ENCODE measurements at regions not wholly inside any gene's neighbourhood (a gene's known extent, or its start where the extent isn't known, plus 50 kb on each side); places are given as distances from the start of the nearest gene placed in this dataset.
A peak's percentile ranks its signal among the peaks of the same experiment; 100 is the strongest.
"Not testable (repeated sequence)": the region's sequence is repeated elsewhere in the genome, so short reads cannot be mapped to it uniquely, and the experiment has no call there.

- not testable (repeated sequence) for H3T11ph ChIP-seq (ENCODE audit: low read length); H3K4me1 ChIP-seq (ENCODE audit: insufficient read depth, low read length); H3K18ac ChIP-seq (ENCODE audit: insufficient read length, low read depth, low read length); H2BK12ac ChIP-seq (ENCODE audit: insufficient read length, low read depth, low read length); H4K20me1 ChIP-seq (ENCODE audit: control insufficient read depth, insufficient read depth, insufficient read length); H2BK120ac ChIP-seq (ENCODE audit: low read depth, low read length, poor library complexity, severe bottlenecking); H3K4me2 ChIP-seq (ENCODE audit: insufficient read depth, insufficient read length, low read length); H2AK5ac ChIP-seq (ENCODE audit: insufficient read length, low read length); H4K91ac ChIP-seq (ENCODE audit: insufficient read length, low read depth, low read length); H3K14ac ChIP-seq (ENCODE audit: insufficient read depth, low read length); H3K36me3 Mint-ChIP-seq (ENCODE audit: insufficient read depth in 1 of 3, low read depth in 3 of 3); H4K5ac ChIP-seq (ENCODE audit: insufficient read length, low read depth, low read length); H3K56ac ChIP-seq (ENCODE audit: insufficient read length, low read depth, low read length); H2BK20ac ChIP-seq (ENCODE audit: low read depth, low read length, poor library complexity, severe bottlenecking); H2AFZ ChIP-seq (ENCODE audit: low read length); H3K4me3 Mint-ChIP-seq; H3K79me1 ChIP-seq (ENCODE audit: insufficient read depth, low read depth, low read length, poor library complexity, severe bottlenecking); H4K8ac ChIP-seq (replicated peaks; ENCODE audit: insufficient read length, low read depth, low read length); H3K9ac ChIP-seq (ENCODE audit: extremely low read depth, insufficient read length, low read length); H3K23me2 ChIP-seq (ENCODE audit: insufficient read length, low read depth, low read length, poor library complexity, severe bottlenecking); H3K27me3 ChIP-seq (ENCODE audit: insufficient read depth, low read length); H3K27me3 Mint-ChIP-seq (ENCODE audit: low read depth); H3K4me1 Mint-ChIP-seq; H3K79me2 ChIP-seq (ENCODE audit: insufficient read depth, low read length); H2BK5ac ChIP-seq (ENCODE audit: insufficient read length, low read length); H3K4ac ChIP-seq (ENCODE audit: low read depth, low read length); H3K27ac Mint-ChIP-seq; DNase-seq; H2BK15ac ChIP-seq (ENCODE audit: low read depth, low read length); H3K23ac ChIP-seq (ENCODE audit: insufficient read length, low read depth, low read length); H3K9me3 Mint-ChIP-seq; H3K9me3 ChIP-seq (ENCODE audit: control insufficient read depth, low read depth, low read length); H3K27ac ChIP-seq (ENCODE audit: insufficient read length, low read depth, low read length)
- no CpG with 5 or more reads among the region's 7 CpGs for WGBS (ENCODE audit: extremely low coverage, insufficient read length, low lambda C conversion rate)
- peak; percentile 41; the same call in 2 of the 3 replicates for TF ChIP-seq CTCF (conservative IDR thresholded peaks at IDR 0.05)
Observed at GRCh38 chr7:55722874-55723620, 139.5 kb downstream of the SEPTIN14 start.

- WGBS (ENCODE audit: extremely low coverage, insufficient read length, low lambda C conversion rate), result no CpG with 5 or more reads among the region's 1 CpG
- not testable (repeated sequence) for H2BK120ac ChIP-seq (ENCODE audit: low read depth, low read length, poor library complexity, severe bottlenecking); H3K4me3 Mint-ChIP-seq; H3K23me2 ChIP-seq (ENCODE audit: insufficient read length, low read depth, low read length, poor library complexity, severe bottlenecking); H3K27me3 Mint-ChIP-seq (ENCODE audit: low read depth); H3K9ac ChIP-seq (ENCODE audit: extremely low read depth, insufficient read length, low read length); H3K79me2 ChIP-seq (ENCODE audit: insufficient read depth, low read length); H3K4me1 Mint-ChIP-seq; H3K27ac ChIP-seq (ENCODE audit: insufficient read length, low read depth, low read length); H3K4ac ChIP-seq (ENCODE audit: low read depth, low read length); H3K36me3 Mint-ChIP-seq (ENCODE audit: insufficient read depth in 1 of 3, low read depth in 3 of 3); H3K79me1 ChIP-seq (ENCODE audit: insufficient read depth, low read depth, low read length, poor library complexity, severe bottlenecking); DNase-seq; H3K23ac ChIP-seq (ENCODE audit: insufficient read length, low read depth, low read length); H3K9me3 ChIP-seq (ENCODE audit: control insufficient read depth, low read depth, low read length); H3T11ph ChIP-seq (ENCODE audit: low read length); H3K9me3 Mint-ChIP-seq; H2BK20ac ChIP-seq (ENCODE audit: low read depth, low read length, poor library complexity, severe bottlenecking); H3K4me1 ChIP-seq (ENCODE audit: insufficient read depth, low read length); H2BK12ac ChIP-seq (ENCODE audit: insufficient read length, low read depth, low read length); H4K5ac ChIP-seq (ENCODE audit: insufficient read length, low read depth, low read length); H4K20me1 ChIP-seq (ENCODE audit: control insufficient read depth, insufficient read depth, insufficient read length); H3K14ac ChIP-seq (ENCODE audit: insufficient read depth, low read length); H2BK5ac ChIP-seq (ENCODE audit: insufficient read length, low read length); H2AK5ac ChIP-seq (ENCODE audit: insufficient read length, low read length); H4K91ac ChIP-seq (ENCODE audit: insufficient read length, low read depth, low read length); H3K27me3 ChIP-seq (ENCODE audit: insufficient read depth, low read length); H3K18ac ChIP-seq (ENCODE audit: insufficient read length, low read depth, low read length); H3K56ac ChIP-seq (ENCODE audit: insufficient read length, low read depth, low read length); H3K4me2 ChIP-seq (ENCODE audit: insufficient read depth, insufficient read length, low read length); H2BK15ac ChIP-seq (ENCODE audit: low read depth, low read length); H2AFZ ChIP-seq (ENCODE audit: low read length); H4K8ac ChIP-seq (replicated peaks; ENCODE audit: insufficient read length, low read depth, low read length); H3K27ac Mint-ChIP-seq
Observed at GRCh38 chr7:55721004-55721403, 141.5 kb downstream of the SEPTIN14 start.
